ENCODE measurements at regions not wholly inside any gene's neighbourhood (a gene's known extent, or its start where the extent isn't known, plus 50 kb on each side); places are given as distances from the start of the nearest gene placed in this dataset.

GRCh38 chr21:20685475-20685874 lies 312.7 kb upstream of the NCAM2 start:
- Histone ChIP-seq H2BK12ac (ENCODE audit: low read length in 2 of 2) (no peak overlapping the region), H3K9me3 (ENCODE audit: control insufficient read depth, low read length) (peaks cover under 1% of the 10 kb centered on the region), H2AFZ (ENCODE audit: low read depth, low read length) (no peak overlapping the region), H3K4me2 (ENCODE audit: low read length, poor library complexity, severe bottlenecking) (no peak overlapping the region), H3K14ac (ENCODE audit: low read length in 2 of 2) (no peak overlapping the region), H4K8ac (ENCODE audit: low read length) (no peak overlapping the region), H3K4me3 (ENCODE audit: insufficient read depth in 1 of 2, low read depth in 1 of 2, low read length in 2 of 2) (no peak overlapping the region), H3K27me3 (ENCODE audit: control insufficient read depth in 1 of 2, insufficient read depth in 1 of 2, low read length in 2 of 2) (no peaks in the 10 kb centered on the region), H2BK5ac (ENCODE audit: low read depth, low read length, poor library complexity, severe bottlenecking) (no peak overlapping the region), H3K4me1 (ENCODE audit: control insufficient read depth, insufficient read depth, low read depth, low read length) (no peaks in the 10 kb centered on the region), H2BK120ac (ENCODE audit: low read depth, low read length) (no peak overlapping the region), H3K18ac (ENCODE audit: low read depth in 1 of 2, low read length in 2 of 2) (no peak overlapping the region), H4K91ac (ENCODE audit: low read length) (no peak overlapping the region), H3K36me3 (ENCODE audit: control insufficient read depth in 1 of 2, insufficient read depth in 2 of 2, low read depth in 1 of 2, low read length in 2 of 2) (no peaks in the 10 kb centered on the region), H3K79me1 (replicated peaks; ENCODE audit: low read length, poor library complexity, severe bottlenecking) (no peaks in the 10 kb centered on the region), H2AK5ac (ENCODE audit: low read length, severe bottlenecking) (no peak overlapping the region), H3K9ac (ENCODE audit: low read length) (no peak overlapping the region), H3K27ac (ENCODE audit: low read length, poor library complexity, severe bottlenecking) (no peak overlapping the region), H2BK15ac (ENCODE audit: low read depth, poor library complexity, severe bottlenecking) (no peak overlapping the region), H3K4ac (ENCODE audit: low read depth in 1 of 2, low read length in 2 of 2) (no peak overlapping the region), H3K23ac (ENCODE audit: low read length in 2 of 2) (no peak overlapping the region)
- no CpG with 5 or more reads among the region's 1 CpG for WGBS
- no peak for DNase-seq

- 94% methylated on average over 1 of the region's 1 CpG for WGBS
- Histone ChIP-seq H3K4me1 (ENCODE audit: control insufficient read depth, insufficient read depth, low read depth, low read length) (no peaks in the 10 kb centered on the region), H3K79me1 (replicated peaks; ENCODE audit: low read length, poor library complexity, severe bottlenecking) (no peaks in the 10 kb centered on the region), H2BK12ac (ENCODE audit: low read length in 2 of 2) (no peak overlapping the region), H3K36me3 (ENCODE audit: control insufficient read depth in 1 of 2, insufficient read depth in 2 of 2, low read depth in 1 of 2, low read length in 2 of 2) (no peaks in the 10 kb centered on the region), H3K4me3 (ENCODE audit: insufficient read depth in 1 of 2, low read depth in 1 of 2, low read length in 2 of 2) (no peak overlapping the region), H2BK5ac (ENCODE audit: low read depth, low read length, poor library complexity, severe bottlenecking) (no peak overlapping the region), H2BK120ac (ENCODE audit: low read depth, low read length) (no peak overlapping the region), H3K27ac (ENCODE audit: low read length, poor library complexity, severe bottlenecking) (no peak overlapping the region), H3K14ac (ENCODE audit: low read length in 2 of 2) (no peak overlapping the region), H2BK15ac (ENCODE audit: low read depth, poor library complexity, severe bottlenecking) (no peak overlapping the region), H3K23ac (ENCODE audit: low read length in 2 of 2) (no peak overlapping the region), H3K27me3 (ENCODE audit: control insufficient read depth in 1 of 2, insufficient read depth in 1 of 2, low read length in 2 of 2) (no peaks in the 10 kb centered on the region), H3K9me3 (ENCODE audit: control insufficient read depth, low read length) (no peaks in the 10 kb centered on the region), H4K91ac (ENCODE audit: low read length) (no peak overlapping the region), H3K9ac (ENCODE audit: low read length) (no peak overlapping the region), H2AFZ (ENCODE audit: low read depth, low read length) (no peak overlapping the region), H3K4me2 (ENCODE audit: low read length, poor library complexity, severe bottlenecking) (no peak overlapping the region), H3K18ac (ENCODE audit: low read depth in 1 of 2, low read length in 2 of 2) (no peak overlapping the region), H2AK5ac (ENCODE audit: low read length, severe bottlenecking) (no peak overlapping the region), H4K8ac (ENCODE audit: low read length) (no peak overlapping the region), H3K4ac (ENCODE audit: low read depth in 1 of 2, low read length in 2 of 2) (no peak overlapping the region)
- no peak for DNase-seq
These were observed 299.6 kb upstream of the NCAM2 start for GRCh38 chr21:20698585-20698984.

- H4K8ac ChIP-seq (ENCODE audit: low read length): no peak overlapping the region
- DNase-seq: no peak
These were observed 297.0 kb upstream of the NCAM2 start for GRCh38 chr21:20701235-20701634.

GRCh38 chr21:20703112-20703767 lies 295.0 kb upstream of the NCAM2 start:
- Histone ChIP-seq H2BK12ac (ENCODE audit: low read length in 2 of 2) (no peak overlapping the region), H2BK5ac (ENCODE audit: low read depth, low read length, poor library complexity, severe bottlenecking) (no peak overlapping the region), H3K14ac (ENCODE audit: low read length in 2 of 2) (no peak overlapping the region), H2BK120ac (ENCODE audit: low read depth, low read length) (no peak overlapping the region), H3K9me3 (ENCODE audit: control insufficient read depth, low read length) (no peaks in the 10 kb centered on the region), H3K36me3 (ENCODE audit: control insufficient read depth in 1 of 2, insufficient read depth in 2 of 2, low read depth in 1 of 2, low read length in 2 of 2) (no peaks in the 10 kb centered on the region), H3K79me1 (replicated peaks; ENCODE audit: low read length, poor library complexity, severe bottlenecking) (no peaks in the 10 kb centered on the region), H3K27me3 (ENCODE audit: control insufficient read depth in 1 of 2, insufficient read depth in 1 of 2, low read length in 2 of 2) (no peaks in the 10 kb centered on the region), H3K27ac (ENCODE audit: low read length, poor library complexity, severe bottlenecking) (no peak overlapping the region), H2AFZ (ENCODE audit: low read depth, low read length) (no peak overlapping the region), H3K4me3 (ENCODE audit: insufficient read depth in 1 of 2, low read depth in 1 of 2, low read length in 2 of 2) (no peak overlapping the region), H3K4ac (ENCODE audit: low read depth in 1 of 2, low read length in 2 of 2) (no peak overlapping the region), H4K8ac (ENCODE audit: low read length) (no peak overlapping the region), H3K4me2 (ENCODE audit: low read length, poor library complexity, severe bottlenecking) (no peak overlapping the region), H4K91ac (ENCODE audit: low read length) (no peak overlapping the region), H3K4me1 (ENCODE audit: control insufficient read depth, insufficient read depth, low read depth, low read length) (no peaks in the 10 kb centered on the region), H2AK5ac (ENCODE audit: low read length, severe bottlenecking) (no peak overlapping the region), H3K23ac (ENCODE audit: low read length in 2 of 2) (no peak overlapping the region), H3K18ac (ENCODE audit: low read depth in 1 of 2, low read length in 2 of 2) (no peak overlapping the region), H3K9ac (ENCODE audit: low read length) (no peak overlapping the region), H2BK15ac (ENCODE audit: low read depth, poor library complexity, severe bottlenecking) (no peak overlapping the region)
- no peak for DNase-seq
- WGBS: 80% methylated on average over 3 of the region's 4 CpGs

More at GRCh38 chr21:20701235-20701634, 297.0 kb upstream of the NCAM2 start:
- H3K36me3 ChIP-seq (ENCODE audit: control insufficient read depth in 1 of 2, insufficient read depth in 2 of 2, low read depth in 1 of 2, low read length in 2 of 2): no peaks in the 10 kb centered on the region
- H3K79me1 ChIP-seq (replicated peaks; ENCODE audit: low read length, poor library complexity, severe bottlenecking): no peaks in the 10 kb centered on the region
- H3K4me1 ChIP-seq (ENCODE audit: control insufficient read depth, insufficient read depth, low read depth, low read length): no peaks in the 10 kb centered on the region
- no peak overlapping the region for H2BK5ac ChIP-seq (ENCODE audit: low read depth, low read length, poor library complexity, severe bottlenecking)
- no peak overlapping the region for H3K14ac ChIP-seq (ENCODE audit: low read length in 2 of 2)
- no peak overlapping the region for H2AK5ac ChIP-seq (ENCODE audit: low read length, severe bottlenecking)
- no peak overlapping the region for H2BK120ac ChIP-seq (ENCODE audit: low read depth, low read length)
- H3K23ac ChIP-seq (ENCODE audit: low read length in 2 of 2): no peak overlapping the region
- no peak overlapping the region for H3K4me2 ChIP-seq (ENCODE audit: low read length, poor library complexity, severe bottlenecking)
- no peak overlapping the region for H4K91ac ChIP-seq (ENCODE audit: low read length)
- no peak overlapping the region for H3K18ac ChIP-seq (ENCODE audit: low read depth in 1 of 2, low read length in 2 of 2)
- no peak overlapping the region for H3K9ac ChIP-seq (ENCODE audit: low read length)
- H3K27me3 ChIP-seq (ENCODE audit: control insufficient read depth in 1 of 2, insufficient read depth in 1 of 2, low read length in 2 of 2): no peaks in the 10 kb centered on the region
- no peaks in the 10 kb centered on the region for H3K9me3 ChIP-seq (ENCODE audit: control insufficient read depth, low read length)
- H3K4ac ChIP-seq (ENCODE audit: low read depth in 1 of 2, low read length in 2 of 2): no peak overlapping the region
- 80% methylated on average over 5 of the region's 6 CpGs for WGBS
- no peak overlapping the region for H3K27ac ChIP-seq (ENCODE audit: low read length, poor library complexity, severe bottlenecking)
- H2BK12ac ChIP-seq (ENCODE audit: low read length in 2 of 2): no peak overlapping the region
- H3K4me3 ChIP-seq (ENCODE audit: insufficient read depth in 1 of 2, low read depth in 1 of 2, low read length in 2 of 2): no peak overlapping the region
- no peak overlapping the region for H2AFZ ChIP-seq (ENCODE audit: low read depth, low read length)
- H2BK15ac ChIP-seq (ENCODE audit: low read depth, poor library complexity, severe bottlenecking): no peak overlapping the region

Data from mesenchymal stem cell (in vitro differentiated cells and primary cell).